Parathyroid adenoma (tissue), 2 donors: ENCODE measurements at regions not wholly inside any gene's neighbourhood (a gene's known extent, or its start where the extent isn't known, plus 50 kb on each side); places are given as distances from the start of the nearest gene placed in this dataset.

Experiments
- H2AFZ ChIP-seq: fragments of 300-600 bp; sonication (generic); one replicate; pipeline ENCODE4 v1.7.0; 2017; ENCODE audit warnings: antibody characterized with exemption, mild to moderate bottlenecking
- H3K27ac ChIP-seq: fragments of 300-600 bp; sonication (generic); one replicate; pipeline ENCODE4 v1.7.0; 2017
- H3K27me3 ChIP-seq: fragments of 300-600 bp; sonication (generic); one replicate; pipeline ENCODE4 v1.7.0; 2017; ENCODE audit warnings: low read length; ENCODE audit not compliant: control insufficient read depth, insufficient read depth
- H3K36me3 ChIP-seq: fragments of 300-600 bp; sonication (generic); one replicate; pipeline ENCODE4 v1.7.0; 2017; ENCODE audit warnings: low read length; ENCODE audit not compliant: control insufficient read depth, insufficient read depth
- H3K4me1 ChIP-seq: fragments of 300-600 bp; sonication (generic); one replicate; pipeline ENCODE4 v1.7.0; 2017; ENCODE audit warnings: control low read depth
- H3K4me2 ChIP-seq: fragments of 300-600 bp; sonication (generic); one replicate; pipeline ENCODE4 v1.7.0; 2017; ENCODE audit warnings: low read length
- H3K4me3 ChIP-seq: fragments of 300-600 bp; sonication (generic); one replicate; pipeline ENCODE4 v1.7.0; 2017; ENCODE audit warnings: low read depth, low read length
- H3K79me2 ChIP-seq: fragments of 300-600 bp; sonication (generic); one replicate; pipeline ENCODE4 v1.7.0; 2017; ENCODE audit warnings: control low read depth
- H3K9ac ChIP-seq: fragments of 300-600 bp; sonication (generic); one replicate; pipeline ENCODE4 v1.7.0; 2017; ENCODE audit warnings: mild to moderate bottlenecking
- H3K9me3 ChIP-seq: fragments of 300-600 bp; sonication (generic); one replicate; pipeline ENCODE4 v1.7.0; 2017; ENCODE audit warnings: low read length; ENCODE audit not compliant: control insufficient read depth
- CTCF ChIP-seq: fragments of 300-600 bp; sonication (generic); IDR thresholded peaks from one replicate; pipeline ENCODE4 v1.7.0; 2017; ENCODE audit warnings: antibody characterized with exemption, mild to moderate bottlenecking
- donor health status: primary hyperparathyroidism.

- Histone ChIP-seq H2AFZ (no peak overlapping the region), H3K9ac (no peak overlapping the region), H3K79me2 (no peaks in the 10 kb centered on the region), H3K36me3 (no peaks in the 10 kb centered on the region), H3K9me3 (no peaks in the 10 kb centered on the region), H3K27ac (no peak overlapping the region), H3K4me3 (no peak overlapping the region), H3K27me3 (no peaks in the 10 kb centered on the region), H3K4me1 (no peaks in the 10 kb centered on the region), H3K4me2 (no peak overlapping the region)
- no peak for TF ChIP-seq CTCF
These were observed 72.4 kb downstream of the MATN1 start for GRCh38 chr1:30650968-30651320.

GRCh38 chr1:30650038-30650967 is 73.1 kb downstream of the MATN1 start:
- TF ChIP-seq CTCF: no peak
- Histone ChIP-seq H3K27me3 (no peaks in the 10 kb centered on the region), H3K9ac (no peak overlapping the region)

GRCh38 chr1:30649321-30649991 is 73.9 kb downstream of the MATN1 start:
- TF ChIP-seq CTCF: no peak
- Histone ChIP-seq H3K36me3 (no peaks in the 10 kb centered on the region), H3K79me2 (no peaks in the 10 kb centered on the region), H3K27ac (no peak overlapping the region), H2AFZ (no peak overlapping the region), H3K27me3 (no peaks in the 10 kb centered on the region), H3K4me2 (no peak overlapping the region), H3K4me3 (no peak overlapping the region), H3K4me1 (no peaks in the 10 kb centered on the region), H3K9ac (no peak overlapping the region), H3K9me3 (no peaks in the 10 kb centered on the region)

More at GRCh38 chr1:30650038-30650967, 73.1 kb downstream of the MATN1 start:
- Histone ChIP-seq H3K27ac (no peak overlapping the region), H3K79me2 (no peaks in the 10 kb centered on the region), H3K4me1 (no peaks in the 10 kb centered on the region), H3K36me3 (no peaks in the 10 kb centered on the region), H3K9me3 (no peaks in the 10 kb centered on the region), H3K4me3 (no peak overlapping the region), H3K4me2 (no peak overlapping the region), H2AFZ (no peak overlapping the region)

- no peaks in the 10 kb centered on the region for H3K36me3 ChIP-seq
- no peaks in the 10 kb centered on the region for H3K27me3 ChIP-seq
- no peaks in the 10 kb centered on the region for H3K79me2 ChIP-seq
- H3K27ac ChIP-seq: no peak overlapping the region
- no peaks in the 10 kb centered on the region for H3K9me3 ChIP-seq
- no peak overlapping the region for H3K9ac ChIP-seq
- no peak overlapping the region for H3K4me2 ChIP-seq
- H3K4me3 ChIP-seq: no peak overlapping the region
- no peak overlapping the region for H2AFZ ChIP-seq
- TF ChIP-seq CTCF: no peak
- H3K4me1 ChIP-seq: no peaks in the 10 kb centered on the region
These were observed 74.9 kb downstream of the MATN1 start for GRCh38 chr1:30648408-30649000.
